H1 (cell line): ENCODE measurements at regions not wholly inside any gene's neighbourhood (a gene's known extent, or its start where the extent isn't known, plus 50 kb on each side); places are given as distances from the start of the nearest gene placed in this dataset.

Source experiments
- CTCF ChIA-PET: fragments of 300-600 bp; sonication (Branson Sonifier 250); formaldehyde crosslinking; loops from one replicate; lab custom pipeline; 2021; ENCODE audit not compliant: partially characterized antibody; lab: Charles Lee
- POLR2A ChIA-PET: fragments of 300-600 bp; sonication (Branson Sonifier 250); formaldehyde crosslinking; loops from one replicate; lab custom pipeline; 2021; ENCODE audit warnings: inconsistent platforms; ENCODE audit not compliant: partially characterized antibody; lab: Charles Lee
- DNase-seq, 2 experiments: peaks; one replicate each; pipeline versions ENCODE4 v3.0.0 to v3.0.0-alpha.2; 2010 to 2022; ENCODE audit warnings: low spot score in 2 of 2, low read depth in 1 of 2, mixed read lengths in 1 of 2
- FAIRE-seq: peaks from 2 replicates; lab custom pipeline; 2011; peaks lifted over from hg19 to GRCh38; lab: Jason Lieb, UNC
- H2AFZ ChIP-seq: 2 replicates; pipeline ENCODE4 v1.8.1; 2012; ENCODE audit warnings: low read length, inconsistent platforms
- H2AK5ac ChIP-seq: 2 replicates; pipeline ENCODE4 v1.6.1; 2013; ENCODE audit warnings: low read depth, low read length
- H2BK120ac ChIP-seq: replicated peaks from 2 replicates; pipeline ENCODE3; 2013; ENCODE audit warnings: low read depth, low read length, inconsistent platforms
- H2BK12ac ChIP-seq: 2 replicates; pipeline ENCODE4 v1.6.1; 2013; ENCODE audit warnings: low read depth, low read length
- H2BK15ac ChIP-seq: 2 replicates; pipeline ENCODE4 v1.6.1; 2013; ENCODE audit warnings: low read length
- H2BK20ac ChIP-seq: 2 replicates; pipeline ENCODE4 v1.6.1; 2013; ENCODE audit warnings: low read length
- H2BK5ac ChIP-seq: 2 replicates; pipeline ENCODE4 v1.6.1; 2013; ENCODE audit warnings: low read depth, low read length
- H3K14ac ChIP-seq: 2 replicates; pipeline ENCODE4 v1.6.1; 2013; ENCODE audit warnings: inconsistent platforms; ENCODE audit not compliant: insufficient read length
- H3K18ac ChIP-seq: 2 replicates; pipeline ENCODE4 v1.6.1; 2013; ENCODE audit warnings: low read length; ENCODE audit errors: extremely low read depth
- H3K23ac ChIP-seq: 2 replicates; pipeline ENCODE4 v1.6.1; 2013; ENCODE audit warnings: inconsistent platforms; ENCODE audit not compliant: insufficient read length
- H3K23me2 ChIP-seq: 2 replicates; pipeline ENCODE4 v1.6.1; 2013; ENCODE audit warnings: low read depth, low read length
- H3K27ac ChIP-seq: 2 replicates; pipeline ENCODE4 v1.6.1; 2011; ENCODE audit warnings: low read depth, low read length, inconsistent platforms
- H3K27me3 ChIP-seq, 4 experiments: replicated peaks in 1 of 4; 1 replicate in 1 of 4; 2 replicates in 3 of 4; pipeline versions ENCODE4 v1.6.1 to v1.8.1; 2011 to 2013; ENCODE audit warnings: low read length in 3 of 4, mild to moderate bottlenecking in 3 of 4, inconsistent platforms in 2 of 4, mixed read lengths in 2 of 4, moderate library complexity in 1 of 4; ENCODE audit not compliant: control insufficient read depth in 3 of 4, insufficient read depth in 3 of 4; ENCODE audit errors: extremely low read depth in 1 of 4
- H3K36me3 ChIP-seq, 4 experiments: 2 replicates each; pipeline versions ENCODE4 v1.6.1 to v1.8.1; 2011 to 2013; ENCODE audit warnings: mild to moderate bottlenecking in 4 of 4, low read length in 3 of 4, moderate library complexity in 2 of 4, control low read depth in 1 of 4, inconsistent platforms in 1 of 4; ENCODE audit not compliant: insufficient read depth in 4 of 4, control insufficient read depth in 2 of 4
- H3K4ac ChIP-seq: replicated peaks from 2 replicates; pipeline ENCODE3; 2013; ENCODE audit warnings: low read length, low read depth, mixed read lengths, inconsistent platforms; ENCODE audit not compliant: insufficient read length
- H3K4me1 ChIP-seq, 4 experiments: replicated peaks in 1 of 4; 1 replicate in 1 of 4; 2 replicates in 3 of 4; pipeline versions ENCODE4 v1.6.1 to v1.8.1; 2011 to 2013; ENCODE audit warnings: low read length in 3 of 4, inconsistent platforms in 2 of 4, mixed read lengths in 1 of 4; ENCODE audit not compliant: insufficient read depth in 4 of 4, control insufficient read depth in 3 of 4
- H3K4me2 ChIP-seq, 2 experiments: 2 replicates each; pipeline versions ENCODE4 v1.6.1 to v1.8.1; 2011 to 2013; ENCODE audit warnings: low read depth in 2 of 2, low read length in 2 of 2, control low read depth in 1 of 2, inconsistent platforms in 1 of 2, mild to moderate bottlenecking in 1 of 2; ENCODE audit not compliant: insufficient read depth in 1 of 2
- H3K4me3 ChIP-seq, 4 experiments: fragments of 200-600, 300-600 bp in 1 of 4; sonication (generic), shearing (Covaris generic), sonication (Bioruptor Twin) in 1 of 4; 2 replicates each; pipeline versions ENCODE4 v1.5.1 to v1.8.1; 2011 to 2016; ENCODE audit warnings: low read length in 4 of 4, low read depth in 3 of 4, control low read depth in 2 of 4, inconsistent platforms in 2 of 4, mild to moderate bottlenecking in 2 of 4, mixed read lengths in 1 of 4, moderate library complexity in 1 of 4; ENCODE audit not compliant: insufficient read depth in 2 of 4; ENCODE audit errors: extremely low read depth in 1 of 4
- H3K56ac ChIP-seq: replicated peaks from 2 replicates; pipeline ENCODE3; 2013; ENCODE audit warnings: low read depth, mild to moderate bottlenecking, mixed read lengths, low read length, inconsistent platforms; ENCODE audit not compliant: insufficient read length
- H3K79me1 ChIP-seq: 2 replicates; pipeline ENCODE4 v1.6.1; 2013; ENCODE audit warnings: low read depth, low read length, control low read depth
- H3K79me2 ChIP-seq, 2 experiments: 2 replicates each; pipeline versions ENCODE4 v1.6.1 to v1.8.1; 2012 to 2013; ENCODE audit warnings: low read length in 2 of 2, mild to moderate bottlenecking in 2 of 2, inconsistent platforms in 1 of 2; ENCODE audit not compliant: insufficient read depth in 2 of 2, control insufficient read depth in 1 of 2
- H3K9ac ChIP-seq, 4 experiments: replicated peaks in 1 of 4; 1 replicate in 1 of 4; 2 replicates in 3 of 4; pipeline versions ENCODE4 v1.6.1 to v1.8.1; 2011 to 2013; ENCODE audit warnings: low read depth in 3 of 4, low read length in 3 of 4, control low read depth in 2 of 4, mild to moderate bottlenecking in 2 of 4, moderate library complexity in 2 of 4, inconsistent platforms in 1 of 4; ENCODE audit errors: extremely low read depth in 1 of 4
- H3K9me3 ChIP-seq, 2 experiments: 2 replicates each; pipeline versions ENCODE4 v1.6.1 to v1.8.1; 2012 to 2013; ENCODE audit warnings: mild to moderate bottlenecking in 2 of 2, moderate library complexity in 2 of 2, control low read depth in 1 of 2, inconsistent platforms in 1 of 2, low read depth in 1 of 2, low read length in 1 of 2, mixed read lengths in 1 of 2; ENCODE audit not compliant: insufficient read depth in 2 of 2
- H4K20me1 ChIP-seq, 2 experiments: replicated peaks in 1 of 2; 2 replicates each; pipeline versions ENCODE3 to v1.8.1; 2011 to 2013; ENCODE audit warnings: inconsistent platforms in 2 of 2, low read length in 2 of 2, mild to moderate bottlenecking in 1 of 2; ENCODE audit not compliant: insufficient read depth in 2 of 2, control insufficient read depth in 1 of 2
- H4K5ac ChIP-seq: 2 replicates; pipeline ENCODE4 v1.6.1; 2013; ENCODE audit warnings: low read length, low read depth, mixed read lengths, inconsistent platforms; ENCODE audit not compliant: insufficient read length
- H4K8ac ChIP-seq: 2 replicates; pipeline ENCODE4 v1.8.0; 2013; ENCODE audit warnings: mild to moderate bottlenecking, moderate library complexity, low read length, inconsistent platforms; ENCODE audit not compliant: insufficient read depth; ENCODE audit errors: extremely low read depth
- H4K91ac ChIP-seq: replicated peaks from 2 replicates; pipeline ENCODE3; 2013; ENCODE audit warnings: low read length, mixed read lengths, inconsistent platforms; ENCODE audit not compliant: insufficient read length
- ATF2 ChIP-seq: IDR thresholded peaks from 2 replicates; pipeline ENCODE4 v1.6.1; 2012; ENCODE audit warnings: low read length, inconsistent platforms
- EZH2 ChIP-seq: fragments of 200-600 bp; sonication (generic); IDR thresholded peaks from 2 replicates; pipeline ENCODE4 v1.7.1; 2012; ENCODE audit warnings: low read depth, mild to moderate bottlenecking, moderate library complexity, low read length, inconsistent platforms; ENCODE audit not compliant: severe bottlenecking
- FOSL1 ChIP-seq: IDR thresholded peaks from 2 replicates; pipeline ENCODE4 v1.6.1; 2011; ENCODE audit warnings: mild to moderate bottlenecking, low read depth, low read length, moderate library complexity; ENCODE audit not compliant: insufficient read depth
- NRF1 ChIP-seq: IDR thresholded peaks from 2 replicates; pipeline ENCODE4 v1.6.1; 2011; ENCODE audit warnings: mild to moderate bottlenecking, low read depth, low read length, improper control_type of control experiment
- RAD21 ChIP-seq, 2 experiments: IDR thresholded peaks in 1 of 2; conservative IDR thresholded peaks in 1 of 2; 2 replicates each; pipeline ENCODE4 v1.6.1; 2011; ENCODE audit warnings: low read depth in 2 of 2, low read length in 2 of 2, improper control_type of control experiment in 1 of 2, inconsistent platforms in 1 of 2, mild to moderate bottlenecking in 1 of 2, moderate library complexity in 1 of 2
- SIN3A ChIP-seq, 2 experiments: IDR thresholded peaks in 1 of 2; conservative IDR thresholded peaks in 1 of 2; 2 replicates each; pipeline ENCODE4 v1.6.1; 2011 to 2012; ENCODE audit warnings: low read length in 2 of 2, improper control_type of control experiment in 1 of 2, low read depth in 1 of 2, mild to moderate bottlenecking in 1 of 2
- SIX5 ChIP-seq: IDR thresholded peaks from 2 replicates; pipeline ENCODE4 v1.6.1; 2011; ENCODE audit warnings: mild to moderate bottlenecking, low read depth, low read length
- SP4 ChIP-seq: IDR thresholded peaks from 2 replicates; pipeline ENCODE4 v1.6.1; 2012; ENCODE audit warnings: low read length, inconsistent platforms
- TAF1 ChIP-seq: IDR thresholded peaks from 2 replicates; pipeline ENCODE4 v1.6.1; 2011; ENCODE audit warnings: mild to moderate bottlenecking, low read depth, low read length
- TBP ChIP-seq: IDR thresholded peaks from 2 replicates; pipeline ENCODE4 v1.6.1; 2011; ENCODE audit warnings: low read depth, low read length, improper control_type of control experiment
- TCF12 ChIP-seq: IDR thresholded peaks from 2 replicates; pipeline ENCODE4 v1.6.1; 2011; ENCODE audit warnings: low read depth, mild to moderate bottlenecking, low read length
- TF ChIP-seq, protein P1 (sequence below): IDR thresholded peaks from 2 replicates; pipeline ENCODE4 v1.6.1; 2012; ENCODE audit warnings: inconsistent platforms
- TF ChIP-seq, protein P2 (sequence below): IDR thresholded peaks from 2 replicates; pipeline ENCODE4 v1.6.1; 2011; ENCODE audit warnings: low read depth, mild to moderate bottlenecking, low read length; ENCODE audit not compliant: insufficient read depth

DNA sequence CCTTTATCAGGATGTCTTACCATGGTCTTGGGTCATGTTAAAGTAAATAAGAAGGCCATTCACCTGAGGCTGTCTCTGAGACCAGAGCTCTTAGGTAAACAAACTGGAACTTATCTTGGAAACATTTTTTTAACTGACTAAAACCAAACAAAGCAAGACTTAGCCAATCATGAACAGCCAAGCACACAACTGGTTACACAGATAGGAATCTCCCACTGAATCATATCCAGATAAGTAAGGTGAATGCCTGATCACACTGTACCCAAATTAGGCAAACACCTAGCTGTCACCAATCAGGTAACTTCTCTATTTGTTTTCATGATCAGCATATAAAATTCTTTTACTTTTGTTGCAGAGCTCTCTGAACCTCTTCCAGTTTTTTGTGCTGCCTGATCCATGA, 205.4 kb downstream of the CNTN3 start:
- no peak for DNase-seq
- CTCF ChIA-PET: no interaction called here
- no peak overlapping the region for H3K4me3 ChIP-seq
- TF ChIP-seq SIX5 (no peak), RAD21 (IDR thresholded peaks at IDR 0.05 in 1 of 2, conservative IDR thresholded peaks at IDR 0.05 in 1 of 2; ENCODE audit: low read depth in 2 of 2, low read length in 2 of 2) (no peak), SIN3A (conservative IDR thresholded peaks at IDR 0.05 in 1 of 2, IDR thresholded peaks at IDR 0.05 in 1 of 2; ENCODE audit: low read depth in 1 of 2, low read length in 2 of 2) (no peak), EZH2 (no peak), SP4 (no peak), NRF1 (no peak), FOSL1 (no peak), TCF12 (no peak), TBP (no peak), TAF1 (no peak), ATF2 (no peak)
- TF ChIP-seq, protein P1, sequence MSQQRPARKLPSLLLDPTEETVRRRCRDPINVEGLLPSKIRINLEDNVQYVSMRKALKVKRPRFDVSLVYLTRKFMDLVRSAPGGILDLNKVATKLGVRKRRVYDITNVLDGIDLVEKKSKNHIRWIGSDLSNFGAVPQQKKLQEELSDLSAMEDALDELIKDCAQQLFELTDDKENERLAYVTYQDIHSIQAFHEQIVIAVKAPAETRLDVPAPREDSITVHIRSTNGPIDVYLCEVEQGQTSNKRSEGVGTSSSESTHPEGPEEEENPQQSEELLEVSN: no peak
- TF ChIP-seq, protein P2, sequence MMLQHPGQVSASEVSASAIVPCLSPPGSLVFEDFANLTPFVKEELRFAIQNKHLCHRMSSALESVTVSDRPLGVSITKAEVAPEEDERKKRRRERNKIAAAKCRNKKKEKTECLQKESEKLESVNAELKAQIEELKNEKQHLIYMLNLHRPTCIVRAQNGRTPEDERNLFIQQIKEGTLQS: no peak

More for the DNA sequence above, 205.4 kb downstream of the CNTN3 start:
- Histone ChIP-seq H3K27ac (no peak overlapping the region), H4K20me1 (no peaks in the 10 kb centered on the region), H2BK20ac (no peak overlapping the region), H4K91ac (no peak overlapping the region), H2BK15ac (no peak overlapping the region), H2BK12ac (no peak overlapping the region), H2AFZ (no peak overlapping the region), H3K14ac (no peak overlapping the region), H3K4me2 (no peak overlapping the region), H3K56ac (no peak overlapping the region), H3K79me2 (no peaks in the 10 kb centered on the region), H3K4ac (no peak overlapping the region), H3K18ac (no peak overlapping the region), H4K5ac (no peak overlapping the region), H3K79me1 (no peaks in the 10 kb centered on the region), H3K23ac (no peak overlapping the region), H3K4me1 (peaks cover 0 to 3% (median 0%) of the 10 kb centered on the region in 4 experiments; a peak in 1 of 7 replicates), H3K9ac (no peak overlapping the region), H2BK120ac (no peak overlapping the region), H3K36me3 (no peaks in the 10 kb centered on the region), H3K23me2 (no peaks in the 10 kb centered on the region), H2BK5ac (no peak overlapping the region), H3K9me3 (no peaks in the 10 kb centered on the region), H3K27me3 (no peaks in the 10 kb centered on the region), H2AK5ac (no peak overlapping the region), H4K8ac (no peak overlapping the region)
- POLR2A ChIA-PET: no interaction called here
- FAIRE-seq: no peak
